GM12878 (cell line): ENCODE measurements at regions not wholly inside any gene's neighbourhood (a gene's known extent, or its start where the extent isn't known, plus 50 kb on each side); places are given as distances from the start of the nearest gene placed in this dataset.

ENCODE experiments used
- CTCF ChIP-seq, 3 experiments: IDR thresholded peaks in 2 of 3; conservative IDR thresholded peaks in 1 of 3; 2 replicates each; pipeline ENCODE4 v1.5.1; 2011; ENCODE audit warnings: low read depth in 3 of 3, low read length in 3 of 3, mild to moderate bottlenecking in 3 of 3, control low read depth in 2 of 3, moderate library complexity in 2 of 3, inconsistent platforms in 1 of 3, mixed read lengths in 1 of 3; ENCODE audit not compliant: control insufficient read depth in 2 of 3, insufficient read depth in 1 of 3; ENCODE audit errors: extremely low read depth in 1 of 3
- GABPA ChIP-seq: IDR thresholded peaks from 2 replicates; pipeline ENCODE4 v1.6.1; 2014; ENCODE audit warnings: antibody characterized with exemption, low read depth, mild to moderate bottlenecking, inconsistent platforms
- IKZF1 ChIP-seq: fragments of 450-650 bp; conservative IDR thresholded peaks from 2 replicates; pipeline ENCODE4 v1.6.1; 2017; ENCODE audit warnings: antibody characterized with exemption, mild to moderate bottlenecking
- MXI1 ChIP-seq: fragments of 150-350 bp; IDR thresholded peaks from 2 replicates; pipeline ENCODE4 v1.6.1; 2011; ENCODE audit warnings: low read depth, mild to moderate bottlenecking, inconsistent platforms, low read length, improper control_type of control experiment
- POLR2AphosphoS2 ChIP-seq: IDR thresholded peaks from 2 replicates; pipeline ENCODE4 v1.6.1; 2011; ENCODE audit warnings: low read depth, mild to moderate bottlenecking, low read length, improper control_type of control experiment, moderate library complexity
- RAD51 ChIP-seq: fragments of 450-650 bp; IDR thresholded peaks from 2 replicates; pipeline ENCODE4 v1.6.1; 2016; ENCODE audit warnings: moderate library complexity, mild to moderate bottlenecking, inconsistent platforms
- REST ChIP-seq: IDR thresholded peaks from 2 replicates; pipeline ENCODE4 v1.6.1; 2012; ENCODE audit warnings: mild to moderate bottlenecking, low read depth, low read length
- SPI1 ChIP-seq: IDR thresholded peaks from 2 replicates; pipeline ENCODE4 v1.6.1; 2011; ENCODE audit warnings: low read depth, mild to moderate bottlenecking, low read length, moderate library complexity, borderline replicate concordance; ENCODE audit not compliant: insufficient read depth
- SREBF1 ChIP-seq: IDR thresholded peaks from 2 replicates; pipeline ENCODE4 v1.6.1; 2012; ENCODE audit warnings: mild to moderate bottlenecking, low read length
- SRF ChIP-seq, 2 experiments: IDR thresholded peaks; 2 replicates each; pipeline ENCODE4 v1.6.1; 2011; ENCODE audit warnings: low read depth in 2 of 2, low read length in 2 of 2, mild to moderate bottlenecking in 1 of 2, moderate library complexity in 1 of 2

DNA sequence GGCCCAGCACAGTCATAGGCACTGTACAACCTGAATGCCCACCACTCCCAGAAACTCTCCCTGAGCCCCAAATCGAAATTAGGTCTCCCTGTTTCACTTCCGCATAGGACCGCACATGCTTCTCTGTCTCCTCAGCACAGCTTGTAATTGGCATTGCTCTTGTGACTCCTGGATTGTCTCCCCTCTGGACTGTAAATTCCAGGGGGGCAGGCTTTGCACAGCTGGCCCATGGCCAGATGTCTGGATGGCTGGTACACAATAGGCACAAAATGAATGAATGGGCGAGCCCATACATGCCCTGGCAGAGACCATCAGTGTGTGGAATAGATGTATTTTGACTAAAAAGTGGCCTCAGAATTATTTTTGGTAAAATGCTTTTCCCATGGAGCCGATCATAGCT is 63.3 kb upstream of the PHF21B start:
- TF ChIP-seq CTCF (IDR thresholded peaks at IDR 0.05 in 2 of 3, conservative IDR thresholded peaks at IDR 0.05 in 1 of 3; ENCODE audit: control insufficient read depth in 2 of 3, extremely low read depth in 1 of 3, insufficient read depth in 1 of 3, low read depth in 3 of 3, low read length in 3 of 3) (no peak), SPI1 (peak; percentile 47; the same call in 1 of the 2 replicates), SREBF1 (no peak), POLR2AphosphoS2 (no peak), GABPA (no peak), RAD51 (no peak), MXI1 (no peak), REST (no peak), SRF (IDR thresholded peaks at IDR 0.05; ENCODE audit: low read depth in 2 of 2, low read length in 2 of 2) (no peak), IKZF1 (no peak)
